SK-N-SH (cell line): ENCODE measurements at regions not wholly inside any gene's neighbourhood (a gene's known extent, or its start where the extent isn't known, plus 50 kb on each side); places are given as distances from the start of the nearest gene placed in this dataset.

Source experiments
- EP300 ChIP-seq, 2 experiments: IDR thresholded peaks; 2 replicates each; pipeline versions ENCODE4 v1.4.0 to v1.6.1; 2012; ENCODE audit warnings: borderline replicate concordance in 1 of 2, low read depth in 1 of 2, low read length in 1 of 2
- JUND ChIP-seq: IDR thresholded peaks from 2 replicates; pipeline ENCODE4 v1.4.0; 2012
- POLR2AphosphoS5 ChIP-seq: IDR thresholded peaks from 2 replicates; pipeline ENCODE4 v1.6.1; 2012; ENCODE audit warnings: low read depth, low read length
- TEAD4 ChIP-seq: IDR thresholded peaks from 2 replicates; pipeline ENCODE4 v1.4.0; 2012; ENCODE audit warnings: mild to moderate bottlenecking, borderline replicate concordance; ENCODE audit not compliant: insufficient read depth
- TF ChIP-seq, protein P1 (sequence below): IDR thresholded peaks from 2 replicates; pipeline ENCODE4 v1.4.0; 2012; ENCODE audit warnings: low read depth
- TF ChIP-seq, protein P2 (sequence below): fragments of 200-600 bp; sonication (generic); IDR thresholded peaks from 2 replicates; pipeline ENCODE4 v1.6.1; 2017; ENCODE audit warnings: antibody characterized with exemption, mild to moderate bottlenecking, moderate library complexity
- TF ChIP-seq, protein P3 (sequence below): fragments of 150-350 bp; IDR thresholded peaks from 2 replicates; pipeline ENCODE4 v1.6.1; 2017; ENCODE audit warnings: antibody characterized with exemption, low read length, low read depth, borderline replicate concordance

DNA sequence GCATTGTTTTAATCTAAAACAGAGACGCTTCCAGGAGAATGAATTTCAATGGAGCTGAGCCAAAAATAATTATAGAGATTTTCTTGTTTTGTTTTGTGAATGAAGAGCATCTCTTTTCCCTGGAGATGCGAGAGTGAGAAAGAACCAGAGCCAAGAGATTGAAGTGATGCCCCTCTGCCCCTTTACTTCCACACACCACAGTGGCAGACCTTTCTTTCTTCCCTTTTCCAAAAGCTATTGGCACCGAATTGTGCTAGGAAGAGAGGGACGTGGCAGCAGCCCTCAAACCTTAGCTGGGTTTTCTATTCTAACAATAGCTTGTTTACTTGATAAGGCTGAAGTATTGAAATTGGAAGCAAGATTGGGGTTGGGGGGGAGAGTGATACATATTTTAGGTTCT is 133.0 kb upstream of the TMEM161B start:
- no peak for TF ChIP-seq EP300 (IDR thresholded peaks at IDR 0.05; ENCODE audit: borderline replicate concordance in 1 of 2, low read depth in 1 of 2, low read length in 1 of 2)
- TF ChIP-seq, protein P1, sequence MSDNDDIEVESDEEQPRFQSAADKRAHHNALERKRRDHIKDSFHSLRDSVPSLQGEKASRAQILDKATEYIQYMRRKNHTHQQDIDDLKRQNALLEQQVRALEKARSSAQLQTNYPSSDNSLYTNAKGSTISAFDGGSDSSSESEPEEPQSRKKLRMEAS, result no peak
- TF ChIP-seq, protein P2, sequence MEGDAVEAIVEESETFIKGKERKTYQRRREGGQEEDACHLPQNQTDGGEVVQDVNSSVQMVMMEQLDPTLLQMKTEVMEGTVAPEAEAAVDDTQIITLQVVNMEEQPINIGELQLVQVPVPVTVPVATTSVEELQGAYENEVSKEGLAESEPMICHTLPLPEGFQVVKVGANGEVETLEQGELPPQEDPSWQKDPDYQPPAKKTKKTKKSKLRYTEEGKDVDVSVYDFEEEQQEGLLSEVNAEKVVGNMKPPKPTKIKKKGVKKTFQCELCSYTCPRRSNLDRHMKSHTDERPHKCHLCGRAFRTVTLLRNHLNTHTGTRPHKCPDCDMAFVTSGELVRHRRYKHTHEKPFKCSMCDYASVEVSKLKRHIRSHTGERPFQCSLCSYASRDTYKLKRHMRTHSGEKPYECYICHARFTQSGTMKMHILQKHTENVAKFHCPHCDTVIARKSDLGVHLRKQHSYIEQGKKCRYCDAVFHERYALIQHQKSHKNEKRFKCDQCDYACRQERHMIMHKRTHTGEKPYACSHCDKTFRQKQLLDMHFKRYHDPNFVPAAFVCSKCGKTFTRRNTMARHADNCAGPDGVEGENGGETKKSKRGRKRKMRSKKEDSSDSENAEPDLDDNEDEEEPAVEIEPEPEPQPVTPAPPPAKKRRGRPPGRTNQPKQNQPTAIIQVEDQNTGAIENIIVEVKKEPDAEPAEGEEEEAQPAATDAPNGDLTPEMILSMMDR, result no peak
- no peak for TF ChIP-seq TEAD4
- TF ChIP-seq, protein P3, sequence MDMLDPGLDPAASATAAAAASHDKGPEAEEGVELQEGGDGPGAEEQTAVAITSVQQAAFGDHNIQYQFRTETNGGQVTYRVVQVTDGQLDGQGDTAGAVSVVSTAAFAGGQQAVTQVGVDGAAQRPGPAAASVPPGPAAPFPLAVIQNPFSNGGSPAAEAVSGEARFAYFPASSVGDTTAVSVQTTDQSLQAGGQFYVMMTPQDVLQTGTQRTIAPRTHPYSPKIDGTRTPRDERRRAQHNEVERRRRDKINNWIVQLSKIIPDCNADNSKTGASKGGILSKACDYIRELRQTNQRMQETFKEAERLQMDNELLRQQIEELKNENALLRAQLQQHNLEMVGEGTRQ, result no peak
- no peak for TF ChIP-seq POLR2AphosphoS5
- no peak for TF ChIP-seq JUND
